ENCODE measurements at regions not wholly inside any gene's neighbourhood (a gene's known extent, or its start where the extent isn't known, plus 50 kb on each side); places are given as distances from the start of the nearest gene placed in this dataset.

DNA sequence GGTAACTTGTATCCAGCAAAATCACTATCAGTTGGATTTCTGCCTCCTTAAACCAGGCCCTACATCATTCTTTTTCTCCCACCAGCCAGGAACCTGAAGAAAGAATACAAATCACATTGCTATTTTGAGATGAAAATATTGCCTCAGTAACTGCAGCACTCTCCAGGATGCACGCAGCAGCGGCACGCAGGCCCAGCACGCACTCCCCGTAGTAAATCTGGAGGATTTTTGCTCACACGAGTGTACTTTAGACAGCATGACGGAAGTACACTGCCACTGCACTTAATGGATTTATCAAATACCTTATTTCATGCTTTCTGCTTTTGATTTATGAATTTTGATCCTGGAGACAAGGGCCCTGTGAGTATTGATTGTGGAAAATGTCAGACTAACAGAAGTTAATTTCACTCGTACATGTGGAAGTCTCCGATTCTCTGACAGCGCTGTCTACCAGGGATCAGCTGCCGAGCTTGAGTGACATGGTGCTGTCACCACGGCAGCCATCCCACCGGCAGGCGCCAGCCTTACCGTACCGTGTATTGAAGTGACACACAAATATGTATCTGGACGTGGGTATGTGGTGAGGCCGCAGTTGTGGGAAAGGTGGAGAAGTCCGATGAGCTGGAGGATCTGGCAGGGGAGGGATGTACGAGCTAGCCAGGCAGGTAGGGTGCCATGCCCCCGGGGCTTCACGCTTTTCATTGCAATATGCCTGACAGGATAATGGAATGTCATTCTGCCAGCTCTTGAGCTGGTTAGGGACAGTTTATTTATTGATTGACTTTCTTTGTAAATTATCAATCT, 863.7 kb downstream of the GALR1 start:
- no peak for DNase-seq (ENCODE audit: low spot score)

DNA sequence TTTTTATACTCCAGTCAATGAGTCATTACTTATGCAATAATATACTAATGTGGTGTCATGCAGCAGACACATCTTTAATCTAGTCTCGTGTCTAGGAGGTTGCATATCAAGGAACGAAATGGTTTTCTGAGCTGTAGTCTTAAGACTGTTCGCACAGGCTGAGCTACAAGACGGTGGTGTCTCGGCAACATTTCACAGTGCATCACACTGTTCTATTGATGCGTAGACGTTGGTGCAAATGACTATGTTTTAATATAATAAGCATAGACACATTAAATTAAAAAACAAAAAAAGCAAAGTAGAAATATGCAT, 864.2 kb downstream of the GALR1 start:
- DNase-seq (ENCODE audit: low spot score): no peak

DNA sequence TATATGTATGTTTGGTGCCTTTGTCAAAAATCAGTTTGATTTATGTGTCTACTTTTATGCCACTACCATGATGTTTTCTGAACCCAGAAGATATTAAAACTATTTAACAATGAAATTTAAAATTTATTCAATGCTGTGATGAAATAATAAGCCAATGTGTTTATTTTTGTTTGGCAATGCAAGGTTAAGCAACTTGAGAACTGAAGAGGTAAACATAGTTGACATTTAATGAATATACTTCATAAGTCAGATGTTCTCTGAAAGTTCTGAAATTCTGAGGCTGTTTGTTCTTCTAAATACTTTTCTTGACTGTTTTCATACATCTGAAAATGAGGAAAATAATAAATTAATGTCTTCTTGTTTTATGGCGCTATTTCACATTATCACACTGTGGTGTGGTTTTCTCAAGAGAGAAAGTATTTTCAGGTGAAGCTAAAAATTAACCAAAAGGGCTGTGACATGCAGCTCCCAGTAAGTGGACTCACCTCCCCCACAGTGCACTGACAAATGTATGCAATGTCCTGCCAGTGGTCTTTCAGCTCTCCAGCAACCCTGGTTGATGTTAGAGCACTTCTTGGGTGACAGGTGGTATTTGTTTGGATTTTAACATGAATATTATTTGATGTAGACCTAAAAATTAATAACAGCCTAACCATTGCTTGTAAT, 863.6 kb upstream of the SALL3 start:
- no peak for DNase-seq (ENCODE audit: low spot score)

DNA sequence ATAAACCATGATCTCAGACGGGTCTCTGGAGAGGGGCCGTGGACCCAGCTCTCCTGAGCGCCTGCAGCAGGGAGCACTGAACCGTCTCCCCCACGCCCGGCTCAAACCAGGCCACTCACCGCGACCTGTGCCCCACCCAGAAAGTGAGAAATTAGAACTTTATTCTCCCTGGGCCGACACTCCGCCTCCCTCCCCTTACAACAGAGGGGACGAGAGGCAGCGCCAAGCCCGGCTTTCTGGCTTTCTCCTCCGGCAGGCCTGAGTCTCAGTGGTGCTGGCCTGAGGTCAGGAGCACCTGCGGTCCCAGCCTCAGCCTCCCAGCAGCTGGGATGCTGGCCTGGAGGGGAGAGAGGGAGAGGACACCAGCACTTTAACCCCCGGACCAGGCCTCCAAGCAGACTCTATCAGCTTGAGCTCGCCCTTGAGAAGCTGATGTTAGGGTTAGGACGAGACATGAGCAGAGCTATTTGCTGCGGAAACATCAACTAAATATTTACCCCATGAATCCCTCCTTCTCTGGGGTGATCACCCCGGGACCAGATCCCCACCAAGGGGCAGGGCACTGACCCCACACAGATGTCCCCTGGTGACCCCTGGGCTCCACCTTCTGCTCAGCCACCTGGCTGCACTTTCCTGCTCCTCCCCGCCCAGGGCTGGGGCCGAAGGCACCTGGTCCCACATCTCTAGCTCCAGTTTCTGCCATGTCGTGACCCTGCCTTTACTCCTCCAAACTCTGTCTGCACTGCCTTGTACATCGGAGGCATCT, 856.3 kb upstream of the SALL3 start:
- no peak for DNase-seq (ENCODE audit: low spot score)

DNA sequence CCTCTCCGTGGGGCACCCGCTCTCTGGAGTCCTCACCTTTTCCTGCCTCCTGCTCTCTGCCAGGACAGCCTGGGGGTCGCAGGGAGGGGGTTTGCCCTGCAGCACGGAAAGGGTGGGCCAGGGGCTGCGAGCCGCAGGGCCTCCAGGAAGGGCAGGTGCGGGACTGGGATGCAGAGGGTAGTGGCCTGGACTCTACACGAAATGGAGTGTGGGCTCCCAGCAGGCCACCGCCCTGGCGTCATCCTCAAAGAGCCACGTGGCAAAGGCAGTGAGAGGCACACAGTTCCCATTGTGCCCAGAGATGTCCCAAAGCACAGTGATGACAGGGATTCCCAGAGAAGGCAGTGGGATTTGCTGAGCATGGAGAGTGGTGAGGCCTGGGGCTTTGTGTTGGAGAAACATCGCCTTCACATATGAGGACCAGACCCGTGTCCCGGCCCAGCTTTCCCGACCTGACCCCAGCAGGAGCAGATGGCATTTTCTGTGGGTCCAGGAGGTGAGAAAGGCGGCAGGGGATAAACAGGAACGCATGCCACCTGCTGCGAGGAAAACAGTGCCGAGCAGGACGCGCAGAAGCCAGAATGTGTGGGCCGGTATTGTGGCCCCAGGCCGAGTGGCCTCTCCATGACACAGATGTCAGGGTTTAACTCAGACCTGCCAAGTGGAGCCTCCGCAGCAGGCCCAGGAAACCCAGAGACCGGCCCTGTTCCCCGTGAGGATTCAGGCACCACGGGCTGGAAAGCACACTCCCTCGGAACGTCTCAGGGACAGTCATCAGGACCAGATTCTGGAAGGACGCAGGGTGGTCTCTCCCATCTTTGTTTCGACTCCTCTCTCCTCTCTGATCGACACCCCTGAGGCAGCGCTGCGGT, 855.5 kb upstream of the SALL3 start:
- DNase-seq (ENCODE audit: low spot score): no peak

DNA sequence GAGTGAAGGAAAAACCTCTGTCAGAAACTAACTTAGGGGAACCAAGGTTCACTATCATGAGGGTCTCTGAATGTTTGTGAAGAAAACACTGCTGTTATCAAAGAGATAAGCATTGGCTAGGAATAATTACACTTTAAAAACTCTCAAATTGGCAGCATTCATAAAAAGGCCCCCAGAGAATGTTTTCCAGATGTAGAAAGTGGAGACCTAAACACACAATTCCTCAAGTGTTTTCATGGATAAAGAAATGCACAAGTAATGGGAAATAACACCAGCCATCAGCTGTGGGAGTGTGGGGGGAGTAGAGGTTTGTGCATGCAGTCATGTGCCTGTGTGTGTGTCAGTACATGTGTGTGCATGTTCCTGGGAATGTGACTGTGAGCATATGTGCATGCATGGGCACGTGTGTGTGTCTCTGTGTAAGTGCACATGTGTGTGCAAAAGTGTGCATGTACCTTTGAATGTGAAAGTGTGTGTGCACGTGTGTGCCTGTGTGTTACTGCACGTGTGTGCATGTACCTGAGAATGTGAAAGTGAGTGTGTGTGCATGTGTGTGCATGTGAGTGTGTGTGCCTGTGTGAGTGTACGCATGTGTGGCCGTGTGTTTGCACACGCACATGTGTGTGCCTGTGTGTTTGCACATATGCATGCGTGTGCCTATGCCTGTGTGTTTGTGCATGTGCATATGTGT, 854.3 kb upstream of the SALL3 start:
- no peak for DNase-seq (ENCODE audit: low spot score)

DNA sequence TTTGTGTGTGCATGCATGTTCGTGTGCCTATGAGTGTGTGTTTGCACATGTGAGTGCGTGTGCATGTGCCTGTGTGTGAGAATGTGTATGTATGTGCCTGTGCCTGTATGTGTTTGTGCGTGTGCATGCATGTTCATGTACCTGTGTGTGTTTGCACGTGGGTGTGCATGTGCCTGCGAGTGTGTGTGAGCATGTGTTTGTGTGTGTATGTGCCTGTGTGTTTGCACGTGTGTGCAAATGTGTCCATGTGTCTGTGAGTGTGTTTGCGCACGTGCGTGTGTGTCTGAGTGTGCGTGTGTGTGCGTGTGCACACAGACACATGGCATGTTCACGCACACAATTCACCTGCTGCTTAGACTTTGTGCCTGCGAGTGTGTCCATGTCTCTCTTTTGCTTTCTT, 853.5 kb upstream of the SALL3 start:
- no peak for DNase-seq (ENCODE audit: low spot score)

DNA sequence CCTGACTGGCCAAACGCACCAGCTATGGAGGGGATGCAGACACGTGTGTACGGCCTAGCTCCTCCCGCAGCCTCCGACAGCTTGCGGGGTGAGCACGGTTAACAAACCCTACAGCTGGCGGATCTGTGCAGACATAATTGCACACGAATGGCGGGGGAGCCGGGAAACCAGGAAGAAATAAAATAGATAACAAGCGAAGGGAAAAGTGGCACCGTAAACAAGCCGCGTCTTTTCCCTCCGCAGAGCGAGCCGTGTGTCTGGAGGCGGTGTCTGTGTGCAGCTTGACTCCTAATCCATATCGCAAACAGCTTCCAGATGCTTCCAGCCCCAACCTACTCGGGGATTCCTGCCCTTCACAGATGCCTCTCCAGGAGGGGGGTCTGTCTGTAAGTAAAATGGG, 853.1 kb upstream of the SALL3 start:
- DNase-seq (ENCODE audit: low spot score): no peak

DNA sequence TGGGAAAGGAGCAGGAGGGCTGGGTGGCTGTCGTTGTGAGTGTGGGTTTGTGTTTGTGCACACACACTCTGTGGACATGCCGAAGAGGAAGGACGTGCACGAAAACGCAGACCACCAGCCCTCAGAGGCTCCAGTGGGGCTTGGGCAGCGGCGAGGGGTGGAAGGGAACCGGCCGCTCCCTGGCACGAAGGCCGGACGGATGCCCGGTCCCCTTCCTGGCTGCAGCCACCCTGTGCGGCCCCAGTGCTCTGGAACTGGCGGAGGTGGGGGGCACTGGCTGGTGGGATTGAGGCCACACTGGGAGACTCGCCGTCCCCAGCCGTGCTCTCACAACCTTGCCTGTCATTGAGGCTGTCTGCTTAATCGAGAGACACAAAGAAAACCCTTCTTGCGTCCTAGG, 852.6 kb upstream of the SALL3 start:
- DNase-seq (ENCODE audit: low spot score): no peak

DNA sequence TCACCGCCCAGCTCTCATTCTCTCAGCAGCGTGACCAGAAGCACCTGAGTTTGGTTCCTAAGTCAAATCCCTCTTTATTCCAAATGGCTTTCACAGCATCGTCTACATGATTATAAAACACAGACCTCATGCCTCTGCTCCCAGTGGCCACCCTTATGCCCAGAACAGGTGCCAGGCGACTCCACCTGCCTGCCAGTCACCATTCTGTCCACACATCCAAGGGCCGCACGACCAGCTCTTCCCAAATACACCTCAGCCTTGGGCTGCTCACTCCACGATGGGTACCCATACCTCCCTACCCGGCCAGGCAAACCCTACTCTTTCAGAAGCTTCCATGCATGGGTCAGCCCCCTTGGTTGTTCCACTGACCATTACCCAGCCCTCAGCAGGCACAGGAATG, 851.6 kb upstream of the SALL3 start:
- DNase-seq (ENCODE audit: low spot score): no peak

DNA sequence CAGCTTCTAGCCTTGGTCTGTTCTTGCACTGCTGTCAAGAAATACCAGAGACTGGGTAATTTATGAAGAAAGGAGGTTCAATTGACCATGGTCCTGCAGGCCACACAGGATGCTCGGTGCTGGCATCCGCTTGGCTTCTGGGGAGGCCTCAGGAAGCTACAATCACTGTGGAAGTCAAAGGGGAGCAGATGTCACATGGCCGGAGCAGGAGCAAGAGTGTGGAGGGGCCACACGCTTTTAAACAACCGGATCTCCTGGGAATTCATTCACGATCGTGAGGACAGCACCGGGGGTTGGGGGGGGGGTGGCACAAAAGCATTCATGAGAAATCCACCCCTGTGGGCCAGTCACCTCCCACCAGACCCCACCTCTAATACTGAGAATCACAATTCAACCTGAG, 850.4 kb upstream of the SALL3 start:
- no peak for DNase-seq (ENCODE audit: low spot score)

DNA sequence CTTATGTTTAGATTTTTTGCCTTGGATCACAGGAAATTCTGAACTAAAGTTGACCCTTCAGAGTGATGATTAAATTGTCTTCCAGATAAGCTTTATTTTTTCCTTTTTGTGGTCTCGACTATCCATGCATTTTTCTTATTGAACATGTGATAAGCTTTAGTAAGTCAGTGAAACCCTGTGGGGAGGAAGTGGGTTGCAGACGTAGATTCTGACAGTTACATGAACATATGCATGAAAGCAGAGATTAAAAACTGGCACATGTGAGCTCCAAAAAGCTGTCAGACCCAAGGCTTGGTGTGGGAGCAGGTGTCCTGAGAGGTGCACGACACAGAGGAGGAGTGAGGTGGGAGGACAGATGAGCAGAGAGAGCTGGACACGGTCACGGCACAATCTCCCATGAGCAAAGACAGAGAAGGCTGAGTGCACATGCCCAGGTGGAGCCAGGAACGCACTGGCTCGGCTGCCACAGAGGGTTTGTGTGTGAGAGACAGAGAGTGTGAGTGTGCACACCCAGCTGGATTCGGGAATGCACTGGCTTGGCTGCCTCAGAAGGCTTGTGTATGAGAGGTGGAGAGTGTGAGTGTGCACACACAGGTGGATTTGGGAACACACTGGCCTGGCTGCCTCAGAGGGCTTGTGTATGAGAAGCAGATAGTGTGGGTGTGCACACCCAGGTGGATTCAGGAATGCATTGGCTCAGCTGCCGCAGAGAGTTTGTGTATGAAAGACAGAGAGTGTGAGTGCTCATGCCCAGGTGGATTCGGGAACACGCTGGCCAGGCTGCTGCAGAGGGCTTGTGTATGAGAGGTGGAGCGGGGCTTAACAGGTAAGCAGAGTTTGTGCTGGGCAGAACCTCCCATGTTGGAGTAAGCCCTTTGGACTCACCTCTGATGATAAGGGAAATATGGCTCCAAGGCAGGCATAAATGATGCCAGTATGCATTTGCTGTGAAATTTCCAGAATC, 849.1 kb upstream of the SALL3 start:
- no peak for DNase-seq (ENCODE audit: low spot score)

DNA sequence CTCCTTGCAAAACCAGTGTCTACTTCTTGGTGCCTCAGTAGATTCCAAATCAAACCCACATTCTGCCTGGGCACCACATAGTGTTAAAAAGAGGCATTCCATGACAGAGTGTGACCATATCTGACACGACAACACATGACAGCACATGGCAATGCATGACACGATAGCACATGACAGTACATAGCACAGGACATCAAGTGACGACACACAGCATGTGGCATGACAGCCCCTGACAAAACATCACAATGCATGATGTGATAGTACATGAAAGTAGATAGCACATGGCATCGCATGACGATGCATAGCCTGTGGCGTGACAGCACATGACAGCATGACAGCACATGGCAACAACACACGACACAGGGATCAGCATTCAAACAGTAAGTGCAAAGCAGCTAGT, 845.9 kb upstream of the SALL3 start:
- DNase-seq (ENCODE audit: low spot score): no peak

DNA sequence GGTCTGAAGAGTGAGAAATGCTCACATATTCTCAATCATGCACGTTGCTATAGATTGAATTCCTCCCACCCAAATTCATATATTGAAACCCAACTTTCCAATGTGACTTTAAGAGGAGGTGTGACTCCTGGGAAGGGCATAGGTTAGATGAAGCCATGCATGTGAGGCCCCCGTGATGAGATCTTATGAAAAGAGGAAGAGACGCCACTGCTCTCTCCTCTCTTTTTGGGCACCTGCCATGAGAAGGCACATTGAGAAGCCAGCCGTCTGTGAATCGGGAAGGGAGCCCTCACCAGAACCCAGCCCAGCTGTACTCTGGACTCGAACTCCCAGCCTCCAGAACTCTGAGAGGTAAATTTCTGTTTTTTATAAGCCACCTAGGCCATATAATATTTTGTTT, 842.6 kb upstream of the SALL3 start:
- no peak for DNase-seq (ENCODE audit: low spot score)

DNA sequence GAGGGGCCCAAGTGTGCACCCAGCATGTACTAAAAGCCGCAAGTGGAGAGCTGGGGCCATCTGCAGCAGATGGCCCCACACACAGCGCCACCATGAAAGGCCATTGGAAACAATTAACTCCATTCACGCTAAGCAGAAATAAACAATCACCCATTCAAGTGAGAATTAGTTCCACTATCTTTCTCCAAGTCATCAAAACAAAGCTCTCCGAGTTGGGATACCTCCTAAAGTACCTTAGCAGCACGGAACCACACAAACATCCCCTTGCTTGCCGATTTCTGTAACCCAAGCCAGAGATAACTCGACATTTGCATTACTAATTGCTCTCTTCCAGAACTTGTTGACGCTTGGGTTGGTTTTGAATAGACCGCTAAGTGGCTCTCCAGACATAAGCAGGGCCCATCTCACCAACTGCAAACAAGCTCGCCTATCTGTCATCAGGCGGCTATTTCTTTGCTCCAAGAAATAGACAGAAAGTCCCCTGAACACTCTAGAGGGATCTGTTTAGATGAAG, 840.6 kb upstream of the SALL3 start:
- no peak for DNase-seq (ENCODE audit: low spot score)

DNA sequence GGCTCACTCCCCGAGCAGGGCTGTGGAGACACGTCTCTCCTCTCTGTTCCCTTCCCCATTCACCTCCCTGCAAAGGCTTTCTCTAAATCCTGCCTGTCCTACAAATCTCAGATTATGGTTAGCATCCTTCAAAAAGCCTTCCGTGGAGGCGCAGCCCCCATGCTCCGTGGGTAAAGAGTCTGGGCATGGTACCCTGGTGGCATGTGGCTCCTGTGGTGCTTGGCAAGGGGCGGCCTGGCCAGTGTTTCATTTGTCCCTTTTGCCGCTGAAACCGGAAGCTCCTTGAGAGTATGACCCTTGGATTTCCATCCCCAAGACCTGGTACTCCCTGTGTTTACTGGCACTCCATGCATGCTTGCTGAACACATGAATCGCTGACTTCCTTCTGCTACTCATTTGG, 839.3 kb upstream of the SALL3 start:
- no peak for DNase-seq (ENCODE audit: low spot score)

DNA sequence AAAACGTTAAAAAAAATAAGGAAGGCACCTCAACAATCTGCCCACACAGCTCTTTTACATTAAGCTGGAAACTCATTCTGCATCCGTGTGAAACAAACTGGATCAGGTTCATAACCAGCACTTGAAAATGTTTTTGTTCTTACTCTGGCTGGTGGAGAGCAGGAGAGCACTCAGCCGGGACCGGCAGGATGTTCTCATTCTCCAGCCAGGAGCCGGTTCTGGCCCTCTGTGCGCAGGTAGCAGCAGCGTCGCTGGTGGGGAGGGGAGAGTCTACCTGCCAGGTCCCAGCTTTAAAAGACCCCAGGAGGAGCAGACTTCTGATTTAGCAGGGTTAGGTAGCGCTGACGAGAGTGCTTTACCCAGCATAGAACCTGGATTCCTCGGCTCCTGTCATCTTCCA, 834.9 kb upstream of the SALL3 start:
- DNase-seq (ENCODE audit: low spot score): no peak

DNA sequence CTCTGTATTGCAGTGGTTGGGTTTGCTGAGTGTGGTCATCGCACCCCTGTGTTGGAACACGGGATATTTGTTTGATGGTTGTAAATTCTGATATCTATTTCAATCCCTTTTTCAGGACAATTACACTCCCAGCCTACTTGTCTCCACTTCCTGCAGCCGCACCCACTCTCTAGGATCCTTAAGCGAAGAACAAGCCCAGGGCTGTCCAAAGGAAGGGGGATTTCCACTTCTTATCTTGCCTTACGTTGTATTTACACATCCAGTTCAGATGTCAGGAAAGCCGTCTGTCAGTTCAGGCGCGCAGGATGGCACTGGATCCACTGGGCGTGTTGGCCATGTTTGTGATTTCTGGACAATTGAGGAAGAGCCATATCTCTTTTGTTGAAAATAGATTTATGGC, 834.5 kb upstream of the SALL3 start:
- DNase-seq (ENCODE audit: low spot score): no peak

DNA sequence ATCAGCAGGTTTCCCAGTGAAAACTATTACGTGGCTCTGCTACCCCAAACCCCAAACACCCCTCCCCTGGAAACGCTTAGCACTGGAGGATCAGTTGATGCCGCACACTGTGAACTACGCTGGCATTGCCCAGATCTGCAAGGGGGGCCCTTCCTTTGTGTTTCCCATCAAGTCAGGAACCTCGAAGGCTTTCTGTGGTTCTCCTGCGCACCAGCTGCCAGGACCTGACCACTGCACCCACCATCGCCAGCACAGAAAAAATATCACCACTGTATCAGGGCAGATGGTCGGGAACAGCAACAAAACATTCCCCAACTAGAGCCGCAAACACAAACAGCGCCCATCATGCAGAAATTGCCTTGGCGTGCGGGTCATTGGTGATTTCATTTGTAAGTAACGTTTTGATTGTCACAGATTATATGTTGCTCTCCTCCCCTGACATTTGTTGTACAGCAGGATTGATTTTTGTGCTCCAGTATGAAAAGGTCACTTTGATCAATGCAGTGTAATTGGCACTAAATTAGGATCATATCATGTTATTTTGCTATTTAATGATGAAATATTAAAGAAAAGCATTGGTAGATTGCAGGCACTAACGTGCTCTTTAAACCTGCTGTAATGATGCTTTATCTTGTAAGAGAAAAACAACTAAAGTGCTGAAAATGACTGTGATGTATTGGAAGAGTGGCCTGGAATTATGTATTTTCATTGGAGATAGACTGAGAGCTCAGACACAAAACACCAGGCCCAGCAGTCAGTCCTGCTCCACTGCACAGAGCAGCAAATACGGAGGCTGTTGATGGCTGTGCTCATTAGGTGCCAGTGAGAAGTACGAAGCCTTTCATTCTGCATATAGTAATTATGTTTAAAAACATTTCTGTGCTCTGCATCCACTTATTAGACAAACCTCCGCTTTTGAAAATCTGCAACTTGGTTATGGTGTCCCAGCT, 833.2 kb upstream of the SALL3 start:
- DNase-seq (ENCODE audit: low spot score): no peak

Data from germinal center (tissue), 1 donor.